Lung (tissue), 11 donors: ENCODE measurements at regions not wholly inside any gene's neighbourhood (a gene's known extent, or its start where the extent isn't known, plus 50 kb on each side); places are given as distances from the start of the nearest gene placed in this dataset.
A peak's percentile ranks its signal among the peaks of the same experiment; 100 is the strongest.

Experiments used
- ATAC-seq: fragments of 200-7000 bp; cut with Tn5 transposase; one replicate; pipeline ENCODE4 v1.9.1; 2020; ENCODE audit warnings: moderate number of reproducible peaks; ENCODE audit not compliant: insufficient read depth, low FRiP score
- DNase-seq, 3 donors: peaks; one replicate each; pipeline ENCODE4 v3.0.0-alpha.2; 2013 to 2017
- H3K27ac ChIP-seq, 2 donors: one replicate each; pipeline ENCODE4 v1.5.1; 2013; ENCODE audit warnings: mild to moderate bottlenecking in 2 of 2, moderate library complexity in 2 of 2, control low read depth in 1 of 2, inconsistent platforms in 1 of 2, low read depth in 1 of 2, low read length in 1 of 2
- H3K27me3 ChIP-seq, 3 donors: one replicate each; pipeline ENCODE4 v1.5.1; 2013; ENCODE audit warnings: low read length in 2 of 3; ENCODE audit not compliant: control insufficient read depth in 3 of 3, insufficient read depth in 3 of 3
- H3K36me3 ChIP-seq, 4 donors: one replicate each; pipeline ENCODE4 v1.5.1; 2013; ENCODE audit warnings: low read length in 4 of 4, mild to moderate bottlenecking in 1 of 4, moderate library complexity in 1 of 4; ENCODE audit not compliant: control insufficient read depth in 4 of 4, insufficient read depth in 4 of 4
- H3K4me1 ChIP-seq, 5 donors: one replicate each; pipeline ENCODE4 v1.5.1; 2013; ENCODE audit warnings: low read length in 5 of 5, mild to moderate bottlenecking in 2 of 5, moderate library complexity in 1 of 5; ENCODE audit not compliant: control insufficient read depth in 5 of 5, insufficient read depth in 5 of 5
- H3K4me3 ChIP-seq: one replicate; pipeline ENCODE4 v1.5.1; 2013; ENCODE audit warnings: mild to moderate bottlenecking, control low read depth, moderate library complexity
- H3K9ac ChIP-seq, 2 donors: one replicate each; pipeline ENCODE4 v1.5.1; 2013; ENCODE audit warnings: low read length in 2 of 2, control low read depth in 1 of 2; ENCODE audit not compliant: insufficient read depth in 1 of 2
- H3K9me3 ChIP-seq, 4 donors: one replicate each; pipeline ENCODE4 v1.5.1; 2013; ENCODE audit warnings: low read length in 3 of 4, mild to moderate bottlenecking in 1 of 4, moderate library complexity in 1 of 4; ENCODE audit not compliant: control insufficient read depth in 4 of 4, insufficient read depth in 3 of 4
- CTCF ChIP-seq: IDR thresholded peaks from 2 replicates; pipeline ENCODE4 v1.5.1; 2012; ENCODE audit warnings: mild to moderate bottlenecking; ENCODE audit errors: control extremely low read depth, extremely low read depth
- WGBS, 2 donors: extraction: QIAGEN DNeasy Blood & Tissue Kit; methylation state at CpG; one replicate each; pipeline ENCODE4 v1.1.7; 2013; 5-methylcytosine and 5-hydroxymethylcytosine counted together
- donor health status: control.
- donor health status: control.
- donor health status: Bipolar disorder and iron deficiency.
- donor health status: healthy.
- donor health status: DM: yes; HTN: yes; CAD: no.

- ATAC-seq = no peak
- no peaks in the 10 kb centered on the region for H3K36me3 ChIP-seq
- H3K9ac ChIP-seq = no peak overlapping the region
- no peaks in the 10 kb centered on the region for H3K9me3 ChIP-seq
- no peak overlapping the region for H3K27ac ChIP-seq
- no peaks in the 10 kb centered on the region for H3K27me3 ChIP-seq
- WGBS, 2 donors = 59 to 67% methylated on average over 2 of the region's 2 CpGs
- H3K4me1 ChIP-seq = peaks cover 0 to 3% (median 0%) of the 10 kb centered on the region in 5 donors
- no peak overlapping the region for H3K4me3 ChIP-seq
- TF ChIP-seq CTCF = no peak
- DNase-seq = no peak
Observed at GRCh38 chr6:112459758-112460304, 112.7 kb downstream of the RFPL4B start.

DNA sequence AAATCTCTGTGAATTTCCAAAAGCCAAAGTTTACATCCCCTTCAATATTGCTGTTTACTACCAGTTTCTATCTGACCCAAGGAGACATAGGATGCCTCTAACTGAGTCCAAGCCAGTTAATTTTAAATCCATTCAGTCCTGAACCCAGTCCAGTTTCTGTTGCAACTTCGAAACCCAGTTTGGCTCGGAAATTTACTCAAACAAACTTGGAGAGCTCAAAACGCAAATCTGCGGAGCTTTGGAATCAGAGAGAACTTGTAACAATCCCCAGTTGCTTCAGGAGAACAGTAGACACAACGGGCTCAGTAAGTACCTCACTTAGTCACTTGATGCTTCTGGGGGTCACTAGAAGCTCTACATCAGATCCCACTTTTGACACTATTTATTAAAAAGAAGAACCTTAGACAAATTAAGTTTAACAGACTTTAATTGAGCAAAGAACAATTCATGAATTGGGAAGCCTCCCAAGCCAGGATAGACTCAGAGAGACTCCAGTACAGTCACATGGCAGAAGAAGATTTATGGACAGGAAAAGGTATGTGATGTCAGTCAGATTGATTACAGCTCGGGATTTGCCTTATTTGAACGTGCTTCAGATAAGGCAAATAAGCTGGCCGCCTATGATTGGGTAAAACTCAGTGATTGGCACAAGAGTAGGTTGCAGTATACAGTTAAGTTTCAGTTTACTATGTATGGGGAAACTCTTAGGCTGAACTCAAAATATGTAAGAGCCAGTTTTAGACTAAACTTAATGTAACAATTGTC lies 118.0 kb downstream of the RFPL4B start:
- no peaks in the 10 kb centered on the region for H3K4me1 ChIP-seq
- ATAC-seq = no peak
- H3K9ac ChIP-seq = no peak overlapping the region

DNA sequence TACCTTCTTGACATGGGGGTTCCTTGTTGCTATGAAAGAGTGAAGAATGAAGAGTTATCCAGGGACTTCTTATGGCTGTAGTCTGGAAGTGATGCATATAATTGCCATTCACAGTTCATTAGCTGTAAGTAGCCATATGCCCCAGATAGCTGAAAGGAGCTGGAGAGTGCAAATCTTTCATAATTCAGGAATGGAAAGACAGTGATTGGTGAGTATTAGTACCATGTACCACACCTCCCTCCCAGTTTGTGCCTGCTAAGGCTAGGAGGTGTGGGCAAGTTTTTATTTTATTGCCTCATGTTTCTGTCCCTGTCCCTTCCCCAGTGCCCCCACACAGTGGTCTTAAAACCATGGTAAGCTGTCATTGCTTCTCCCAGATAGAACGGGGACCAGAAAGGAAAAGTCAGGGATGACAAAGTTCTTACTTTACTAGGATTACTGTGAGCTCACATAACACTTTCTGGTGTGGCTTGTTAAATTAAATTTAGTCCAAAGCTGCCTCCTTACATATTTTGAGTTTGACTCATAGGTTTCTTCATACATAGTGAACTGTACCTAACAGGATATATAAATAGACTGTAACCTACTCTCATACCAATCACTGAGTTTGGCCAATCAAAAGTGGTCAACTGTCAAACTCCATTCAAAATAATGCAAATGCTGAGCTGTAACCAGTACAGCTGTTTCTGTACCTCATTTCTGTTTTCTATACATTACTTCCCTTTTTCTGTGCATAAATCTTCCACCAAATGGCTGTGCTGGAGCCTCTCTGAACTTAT lies 119.4 kb downstream of the RFPL4B start:
- H3K27ac ChIP-seq = no peak overlapping the region
- H3K4me3 ChIP-seq = no peak overlapping the region
- H3K36me3 ChIP-seq = no peaks in the 10 kb centered on the region
- 86 to 91% methylated on average over 1 of the region's 1 CpG for WGBS, 2 donors
- ATAC-seq = no peak
- H3K4me1 ChIP-seq = no peaks in the 10 kb centered on the region
- H3K9me3 ChIP-seq = no peaks in the 10 kb centered on the region
- H3K9ac ChIP-seq = no peak overlapping the region
- no peak for TF ChIP-seq CTCF
- H3K27me3 ChIP-seq = no peaks in the 10 kb centered on the region
- DNase-seq = no peak

More for the DNA sequence above, 118.0 kb downstream of the RFPL4B start:
- no peaks in the 10 kb centered on the region for H3K27me3 ChIP-seq
- 63 to 73% methylated on average over 8 of the region's 8 CpGs for WGBS, 2 donors
- H3K36me3 ChIP-seq = no peaks in the 10 kb centered on the region
- no peak overlapping the region for H3K27ac ChIP-seq
- H3K4me3 ChIP-seq = no peak overlapping the region
- TF ChIP-seq CTCF = no peak
- peak in 1 of 3 donors; percentile 22 for DNase-seq
- H3K9me3 ChIP-seq = no peaks in the 10 kb centered on the region
